Ishikawa (cell line): ENCODE measurements at regions not wholly inside any gene's neighbourhood (a gene's known extent, or its start where the extent isn't known, plus 50 kb on each side); places are given as distances from the start of the nearest gene placed in this dataset.

Experiments
- CEBPB ChIP-seq: IDR thresholded peaks from 2 replicates; pipeline ENCODE4 v1.6.1; 2012
- EP300 ChIP-seq: IDR thresholded peaks from 2 replicates; pipeline ENCODE4 v1.6.1; 2012; ENCODE audit warnings: borderline replicate concordance
- MAX ChIP-seq: IDR thresholded peaks from 2 replicates; pipeline ENCODE4 v1.6.1; 2012
- NFIC ChIP-seq: IDR thresholded peaks from 2 replicates; pipeline ENCODE4 v1.6.1; 2012
- TCF12 ChIP-seq: IDR thresholded peaks from 2 replicates; pipeline ENCODE4 v1.6.1; 2012; ENCODE audit warnings: low read depth
- TEAD4 ChIP-seq: IDR thresholded peaks from 2 replicates; pipeline ENCODE4 v1.6.1; 2012
- USF1 ChIP-seq: IDR thresholded peaks from 2 replicates; pipeline ENCODE4 v1.6.1; 2012

GRCh38 chr19:46921071-46921470 lies 60.3 kb downstream of the ARHGAP35 start:
- TF ChIP-seq USF1 (no peak), NFIC (no peak), CEBPB (no peak), EP300 (no peak), MAX (no peak), TEAD4 (no peak), TCF12 (no peak)
